GM18511 (cell line): ENCODE measurements at regions not wholly inside any gene's neighbourhood (a gene's known extent, or its start where the extent isn't known, plus 50 kb on each side); places are given as distances from the start of the nearest gene placed in this dataset.

Experiments used
- ATAC-seq: cut with Tn5 transposase; IDR thresholded peaks from one replicate; pipeline ENCODE4 v1.9.1; 2021; ENCODE audit warnings: mild to moderate bottlenecking, moderate library complexity; ENCODE audit not compliant: unreplicated experiment

GRCh38 chr7:84337429-84337828 lies 142.8 kb upstream of the SEMA3A start:
- ATAC-seq = no peak

DNA sequence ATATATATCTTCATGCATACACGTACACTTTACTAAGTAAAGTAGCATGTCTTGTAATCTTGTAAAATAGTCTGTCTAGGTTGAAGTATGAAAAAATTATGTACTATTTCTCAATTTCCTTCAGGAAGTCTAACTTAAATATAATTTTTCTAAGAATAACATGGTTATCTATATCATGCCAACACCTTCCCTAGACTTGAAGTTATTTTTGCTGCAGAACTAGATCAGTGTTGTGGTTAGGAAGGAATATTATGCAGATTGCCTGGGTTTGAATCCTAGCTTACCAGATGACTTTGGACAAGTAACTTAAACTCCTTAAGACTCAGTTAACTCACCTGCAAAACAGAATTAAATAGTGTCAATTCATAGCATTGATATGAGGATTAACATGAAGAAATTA lies 142.2 kb upstream of the SEMA3A start:
- ATAC-seq = no peak

- peak; percentile 94 for ATAC-seq
These were observed 141.7 kb upstream of the SEMA3A start for GRCh38 chr7:84336303-84336702.

GRCh38 chr7:84331616-84332015 lies 137.0 kb upstream of the SEMA3A start:
- no peak for ATAC-seq

- no peak for ATAC-seq
These were observed 134.0 kb upstream of the SEMA3A start for GRCh38 chr7:84328571-84328970.

GRCh38 chr7:84324136-84324630 lies 129.6 kb upstream of the SEMA3A start:
- ATAC-seq = no peak

DNA sequence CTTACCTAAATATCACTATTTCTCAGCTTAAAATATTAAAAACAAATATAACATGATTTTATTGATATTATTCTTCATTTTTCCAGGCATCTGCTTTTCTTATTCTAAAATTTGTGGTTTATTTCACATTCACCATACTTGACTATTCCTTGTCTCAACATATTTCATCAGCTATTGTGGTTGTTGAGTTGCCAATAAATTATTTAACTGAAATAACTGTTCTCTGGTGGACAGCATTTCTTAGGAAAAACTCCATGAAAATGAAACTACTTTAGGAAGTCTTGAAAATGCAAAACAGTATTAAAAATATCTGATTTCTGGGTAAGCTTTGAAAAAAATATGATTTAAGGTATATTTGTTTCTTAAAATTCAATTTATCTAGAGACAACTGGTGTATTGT lies 122.9 kb upstream of the SEMA3A start:
- ATAC-seq = no peak

- ATAC-seq = no peak
These were observed 119.7 kb upstream of the SEMA3A start for GRCh38 chr7:84314263-84314662.

DNA sequence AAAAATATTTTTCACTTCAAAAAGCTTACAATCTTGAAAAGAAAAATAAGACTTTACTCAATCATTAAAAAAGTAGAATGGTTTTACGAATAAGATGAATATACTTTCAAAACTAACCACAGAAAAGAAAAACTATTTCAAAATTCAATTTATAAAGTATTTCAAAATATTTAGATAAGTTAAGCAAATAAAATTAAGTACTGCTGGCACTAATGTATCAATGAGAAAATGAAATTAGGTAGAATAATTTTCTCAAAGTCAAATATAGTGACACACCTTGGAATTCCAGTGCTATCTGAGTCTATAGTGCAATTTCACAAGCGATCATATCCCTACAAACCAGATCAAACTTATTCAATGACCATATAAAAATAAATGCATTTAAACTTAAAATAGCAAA lies 109.8 kb upstream of the SEMA3A start:
- ATAC-seq = no peak

- no peak for ATAC-seq
These were observed 108.4 kb upstream of the SEMA3A start for GRCh38 chr7:84302949-84303348.

- ATAC-seq = no peak
These were observed 103.0 kb upstream of the SEMA3A start for GRCh38 chr7:84297616-84298015.

- ATAC-seq = no peak
These were observed 100.4 kb upstream of the SEMA3A start for GRCh38 chr7:84294847-84295455.

- no peak for ATAC-seq
These were observed 99.8 kb upstream of the SEMA3A start for GRCh38 chr7:84294391-84294790.

GRCh38 chr7:84291756-84292155 lies 97.2 kb upstream of the SEMA3A start:
- ATAC-seq = no peak

- no peak for ATAC-seq
These were observed 89.2 kb upstream of the SEMA3A start for GRCh38 chr7:84283798-84284197.

DNA sequence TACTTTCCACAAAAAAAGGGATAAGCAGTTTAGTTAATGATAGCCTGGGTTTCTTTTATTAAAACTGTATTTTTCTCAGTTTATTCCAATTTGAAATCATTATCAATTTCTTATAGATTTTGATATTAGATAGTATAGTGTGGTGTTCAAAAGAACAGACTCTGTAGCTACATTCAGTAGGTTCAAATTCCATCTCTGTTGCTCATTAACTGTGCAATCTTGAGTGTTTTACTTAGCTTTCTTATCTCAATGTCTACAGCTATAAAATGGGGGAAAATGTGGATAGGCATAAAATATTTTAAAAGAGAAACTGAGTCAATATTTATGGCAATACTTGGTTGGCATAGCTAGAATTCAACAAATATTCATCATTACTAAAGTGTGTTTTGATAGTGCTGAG lies 86.9 kb upstream of the SEMA3A start:
- no peak for ATAC-seq

GRCh38 chr7:84277628-84278224 lies 83.1 kb upstream of the SEMA3A start:
- no peak for ATAC-seq

DNA sequence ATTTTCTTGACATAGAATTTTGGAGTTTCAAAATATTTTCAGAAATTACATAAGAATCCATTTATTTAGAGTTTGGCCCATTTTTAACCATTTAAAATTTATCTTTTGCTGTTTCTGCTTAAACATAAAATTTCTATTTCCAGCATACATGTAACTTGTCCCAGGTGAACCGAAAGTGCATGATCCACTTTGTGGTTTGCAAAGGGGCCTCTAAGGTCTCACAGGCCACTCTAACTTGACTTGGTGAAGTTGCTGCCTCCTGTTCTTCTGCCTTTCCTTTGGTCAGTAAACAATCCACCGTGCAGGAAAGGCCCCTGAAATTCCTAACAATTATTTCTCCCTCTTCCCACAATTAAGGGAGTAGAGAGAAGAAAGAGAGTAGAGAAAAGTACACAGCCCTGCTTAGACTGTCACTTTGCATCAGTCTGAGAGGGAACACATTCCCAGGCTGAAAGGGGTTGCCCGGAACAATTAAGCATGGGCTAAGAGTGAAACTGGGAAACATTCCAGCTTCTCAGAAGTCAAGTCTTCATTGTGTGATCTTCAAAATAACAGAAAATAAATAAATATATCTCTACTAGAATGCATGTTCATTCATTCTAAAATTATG lies 79.5 kb upstream of the SEMA3A start:
- no peak for ATAC-seq

DNA sequence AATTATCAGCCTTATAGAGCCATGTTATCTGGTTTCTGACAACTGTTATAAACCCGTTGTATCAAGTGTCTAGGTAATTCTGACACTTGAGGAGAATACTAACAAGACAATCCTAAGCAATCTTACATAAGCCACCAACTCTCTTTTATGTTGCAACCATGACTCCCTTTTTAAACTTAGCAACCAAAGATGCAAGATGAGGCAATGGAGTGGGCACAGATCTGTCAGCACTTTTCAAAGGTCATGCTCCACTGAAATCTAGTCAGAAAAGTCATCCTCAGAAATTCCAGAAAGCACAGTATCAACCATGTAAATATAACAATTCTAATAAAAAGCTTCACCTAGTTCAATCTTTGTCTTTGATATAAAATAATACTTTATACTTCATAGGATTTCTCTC lies 77.0 kb upstream of the SEMA3A start:
- ATAC-seq = no peak

DNA sequence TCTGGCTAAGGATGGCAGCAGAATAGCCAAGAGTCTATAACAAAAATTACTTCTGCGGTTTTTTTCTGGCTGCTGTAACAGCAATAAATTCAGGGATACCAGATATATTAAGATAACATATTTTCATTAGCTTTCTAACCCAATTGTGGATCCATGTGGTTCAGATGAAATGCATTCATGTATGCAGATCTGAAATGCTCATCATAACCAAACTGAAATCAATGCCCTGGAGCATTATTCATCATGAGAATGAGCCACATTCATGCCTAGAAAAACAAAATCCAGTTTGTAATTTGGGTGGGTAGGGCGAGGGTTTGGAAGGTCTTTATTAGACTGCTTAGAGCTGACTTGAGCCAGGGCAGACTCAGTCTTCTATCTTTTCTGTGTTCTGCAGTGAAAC lies 69.8 kb upstream of the SEMA3A start:
- no peak for ATAC-seq

GRCh38 chr7:84263106-84263505 lies 68.5 kb upstream of the SEMA3A start:
- ATAC-seq = no peak

GRCh38 chr7:84261509-84261908 lies 66.9 kb upstream of the SEMA3A start:
- ATAC-seq = no peak

DNA sequence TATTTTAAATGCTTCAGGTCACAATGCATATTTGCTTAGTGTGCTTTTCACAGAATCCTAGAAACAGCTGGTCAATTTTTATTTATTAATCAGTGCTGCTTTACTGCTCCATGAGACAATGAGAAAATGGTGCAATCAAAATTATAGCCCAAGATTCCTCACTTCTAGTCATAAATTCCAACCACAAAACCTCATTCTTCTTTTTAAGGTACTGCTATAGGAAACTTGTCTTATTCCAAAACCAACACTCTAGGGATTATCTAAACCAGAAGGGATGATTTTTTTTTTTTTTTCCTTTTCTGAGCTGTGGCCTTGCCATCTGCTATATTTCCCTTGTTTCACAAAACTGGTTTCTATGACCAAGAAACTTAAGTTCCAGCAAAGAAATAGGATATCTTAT lies 64.0 kb upstream of the SEMA3A start:
- ATAC-seq = no peak
